ENCODE measurements at regions not wholly inside any gene's neighbourhood (a gene's known extent, or its start where the extent isn't known, plus 50 kb on each side); places are given as distances from the start of the nearest gene placed in this dataset.

GRCh38 chr2:238599549-238600505, 173.1 kb downstream of the ASB1 start:
- TF ChIP-seq CTCF (IDR thresholded peaks at IDR 0.05; ENCODE audit: insufficient read depth, low read depth, low read length), result no peak
- H3K4me3 ChIP-seq (ENCODE audit: low read depth, low read length), result no peak overlapping the region
- no peak for DNase-seq (ENCODE audit: low read depth)

GRCh38 chr2:238600506-238601432, 174.0 kb downstream of the ASB1 start:
- no peak for TF ChIP-seq CTCF (IDR thresholded peaks at IDR 0.05; ENCODE audit: insufficient read depth, low read depth, low read length)
- H3K4me3 ChIP-seq (ENCODE audit: low read depth, low read length), result no peak overlapping the region
- DNase-seq (ENCODE audit: low read depth), result no peak

GRCh38 chr2:238601433-238602222, 174.9 kb downstream of the ASB1 start:
- no peak for TF ChIP-seq CTCF (IDR thresholded peaks at IDR 0.05; ENCODE audit: insufficient read depth, low read depth, low read length)
- DNase-seq (ENCODE audit: low read depth), result peak; percentile 74
- no peak overlapping the region for H3K4me3 ChIP-seq (ENCODE audit: low read depth, low read length)

GRCh38 chr2:238602223-238602960, 175.7 kb downstream of the ASB1 start:
- no peak for TF ChIP-seq CTCF (IDR thresholded peaks at IDR 0.05; ENCODE audit: insufficient read depth, low read depth, low read length)
- no peak overlapping the region for H3K4me3 ChIP-seq (ENCODE audit: low read depth, low read length)
- peak; percentile 25 for DNase-seq (ENCODE audit: low read depth)

GRCh38 chr2:238603596-238603995, 176.9 kb downstream of the ASB1 start:
- DNase-seq (ENCODE audit: low read depth), result no peak
- H3K4me3 ChIP-seq (ENCODE audit: low read depth, low read length), result no peak overlapping the region
- no peak for TF ChIP-seq CTCF (IDR thresholded peaks at IDR 0.05; ENCODE audit: insufficient read depth, low read depth, low read length)

All from fibroblast of villous mesenchyme (primary cell).